BE2C (cell line): ENCODE measurements at regions not wholly inside any gene's neighbourhood (a gene's known extent, or its start where the extent isn't known, plus 50 kb on each side); places are given as distances from the start of the nearest gene placed in this dataset.
A peak's percentile ranks its signal among the peaks of the same experiment; 100 is the strongest.
"Not testable (repeated sequence)": the region's sequence is repeated elsewhere in the genome, so short reads cannot be mapped to it uniquely, and the experiment has no call there.

ENCODE experiments used
- DNase-seq: peaks from one replicate; pipeline ENCODE4 v3.0.0-alpha.2; 2020
- H3K27me3 ChIP-seq: fragments of 250-450 bp; sonication (Bioruptor Pico); 2 replicates; pipeline ENCODE4 v1.5.1; 2020; ENCODE audit warnings: mild to moderate bottlenecking
- H3K36me3 ChIP-seq: fragments of 250-450 bp; sonication (Bioruptor Pico); 2 replicates; pipeline ENCODE4 v1.5.1; 2020; ENCODE audit warnings: mild to moderate bottlenecking
- H3K4me1 ChIP-seq: fragments of 250-450 bp; sonication (Bioruptor Pico); 2 replicates; pipeline ENCODE4 v1.5.1; 2020
- H3K4me3 ChIP-seq: 2 replicates; pipeline ENCODE4 v1.5.1; 2011; ENCODE audit warnings: low read depth, low read length
- H3K9me3 ChIP-seq: fragments of 250-450 bp; sonication (Bioruptor Pico); 2 replicates; pipeline ENCODE4 v1.5.1; 2020
- CTCF ChIP-seq: IDR thresholded peaks from 2 replicates; pipeline ENCODE4 v1.5.1; 2012; ENCODE audit warnings: mild to moderate bottlenecking, low read depth, low read length

- Histone ChIP-seq H3K4me3 (no peak overlapping the region), H3K4me1 (peaks cover 6% of the 10 kb centered on the region), H3K9me3 (no peaks in the 10 kb centered on the region), H3K36me3 (no peaks in the 10 kb centered on the region), H3K27me3 (no peaks in the 10 kb centered on the region)
- peak; percentile 20 for DNase-seq
- no peak for TF ChIP-seq CTCF
These were observed 62.3 kb upstream of the SCRG1 start for GRCh38 chr4:173461170-173461569.

- DNase-seq = no peak
- Histone ChIP-seq H3K4me1 (peaks cover 6% of the 10 kb centered on the region), H3K9me3 (no peaks in the 10 kb centered on the region), H3K4me3 (no peak overlapping the region), H3K27me3 (no peaks in the 10 kb centered on the region), H3K36me3 (no peaks in the 10 kb centered on the region)
- TF ChIP-seq CTCF = no peak
These were observed 60.9 kb upstream of the SCRG1 start for GRCh38 chr4:173459857-173460256.

DNA sequence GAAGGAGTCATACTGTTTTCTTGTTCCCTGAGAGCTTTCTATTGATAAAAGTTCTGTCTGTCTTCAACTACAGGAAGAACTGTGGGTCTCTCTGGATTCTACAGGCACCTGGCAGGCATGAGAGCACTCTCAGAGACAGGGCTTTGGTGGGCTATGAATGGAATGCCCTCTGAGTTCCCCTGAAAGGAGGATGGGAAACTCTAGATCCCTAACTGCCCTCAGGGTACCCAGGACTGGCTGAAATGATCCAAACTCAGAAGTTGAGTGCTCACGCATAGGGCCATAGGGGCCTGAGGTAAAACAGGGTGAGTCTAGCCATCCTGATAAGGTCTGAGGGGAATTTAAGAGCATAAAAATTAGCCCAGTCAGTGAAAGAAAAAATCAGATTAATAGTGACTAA is 59.0 kb upstream of the SCRG1 start:
- no peaks in the 10 kb centered on the region for H3K9me3 ChIP-seq
- H3K4me3 ChIP-seq = no peak overlapping the region
- DNase-seq = no peak
- no peak for TF ChIP-seq CTCF
- no peaks in the 10 kb centered on the region for H3K27me3 ChIP-seq
- H3K4me1 ChIP-seq = peaks cover 6% of the 10 kb centered on the region
- H3K36me3 ChIP-seq = no peaks in the 10 kb centered on the region

DNA sequence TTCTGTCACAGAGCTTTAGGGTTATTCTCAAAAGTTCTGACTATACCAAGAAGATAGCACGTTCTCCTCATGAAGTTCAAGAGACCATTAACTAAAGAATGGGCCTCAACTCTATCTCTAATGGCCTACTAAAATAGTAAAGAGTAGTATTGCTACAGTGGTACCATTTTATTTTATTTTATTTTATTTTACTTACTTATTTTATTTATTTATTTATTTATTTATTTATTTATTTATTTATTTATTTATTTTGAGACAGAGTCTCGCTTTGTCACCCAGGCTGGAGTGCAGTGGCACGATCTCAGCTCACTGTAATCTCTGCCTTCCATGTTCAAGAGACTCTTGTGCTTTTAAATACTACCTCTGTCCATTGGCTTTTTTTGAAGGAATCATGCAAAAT is 52.5 kb upstream of the SCRG1 start:
- not testable (repeated sequence) for DNase-seq, H3K4me3 ChIP-seq, H3K36me3 ChIP-seq, H3K9me3 ChIP-seq, H3K27me3 ChIP-seq
- peaks cover 26% of the 10 kb centered on the region for H3K4me1 ChIP-seq

- Histone ChIP-seq H3K9me3 (no peaks in the 10 kb centered on the region), H3K4me1 (peaks cover 26% of the 10 kb centered on the region), H3K27me3 (no peaks in the 10 kb centered on the region), H3K4me3 (no peak overlapping the region), H3K36me3 (no peaks in the 10 kb centered on the region)
- TF ChIP-seq CTCF = no peak
- DNase-seq = no peak
These were observed 51.4 kb upstream of the SCRG1 start for GRCh38 chr4:173450281-173450680.

GRCh38 chr4:173449380-173449717 is 50.4 kb upstream of the SCRG1 start:
- H3K27me3 ChIP-seq = no peaks in the 10 kb centered on the region
- peak; percentile 62 for DNase-seq
- H3K36me3 ChIP-seq = no peaks in the 10 kb centered on the region
- no peaks in the 10 kb centered on the region for H3K9me3 ChIP-seq
- peak overlapping the region; percentile 15 for H3K4me3 ChIP-seq
- H3K4me1 ChIP-seq = peaks cover 26% of the 10 kb centered on the region
- no peak for TF ChIP-seq CTCF
